Common myeloid progenitor, CD34-positive (primary cell): ENCODE measurements at regions not wholly inside any gene's neighbourhood (a gene's known extent, or its start where the extent isn't known, plus 50 kb on each side); places are given as distances from the start of the nearest gene placed in this dataset.
A peak's percentile ranks its signal among the peaks of the same experiment; 100 is the strongest.
"Not testable (repeated sequence)": the region's sequence is repeated elsewhere in the genome, so short reads cannot be mapped to it uniquely, and the experiment has no call there.

Experiments
- CTCF ChIA-PET: fragments of 350-600 bp; sonication (Branson Sonifier 250); formaldehyde crosslinking; loops from one replicate; lab custom pipeline; 2021; ENCODE audit warnings: antibody characterized with exemption; lab: Charles Lee
- POLR2A ChIA-PET: fragments of 350-600 bp; sonication (Branson Sonifier 250); formaldehyde crosslinking; loops from one replicate; lab custom pipeline; 2021; ENCODE audit warnings: antibody characterized with exemption; lab: Charles Lee
- DNase-seq, 3 donors: peaks; one replicate each; pipeline versions ENCODE4 v3.0.0 to v3.0.0-alpha.2; 2013
- H3K27ac ChIP-seq, 2 experiments: 1 replicate in 1 of 2; 2 replicates in 1 of 2; pipeline ENCODE4 v1.7.0; 2013; ENCODE audit warnings: inconsistent platforms in 2 of 2, low read length in 2 of 2, mild to moderate bottlenecking in 2 of 2, low read depth in 1 of 2, moderate library complexity in 1 of 2; ENCODE audit not compliant: severe bottlenecking in 2 of 2, insufficient read depth in 1 of 2, poor library complexity in 1 of 2
- H3K27me3 ChIP-seq, 5 experiments: replicated peaks in 2 of 5; 1 replicate in 3 of 5; 2 replicates in 2 of 5; pipeline versions ENCODE4 v1.6.1 to v1.7.0; 2013; ENCODE audit warnings: low read length in 4 of 5, mild to moderate bottlenecking in 2 of 5, moderate library complexity in 2 of 5, inconsistent platforms in 1 of 5; ENCODE audit not compliant: insufficient read depth in 5 of 5, control insufficient read depth in 4 of 5
- H3K36me3 ChIP-seq, 4 experiments: 1 replicate in 2 of 4; 2 replicates in 2 of 4; pipeline versions ENCODE4 v1.6.1 to v1.7.0; 2013; ENCODE audit warnings: low read length in 3 of 4, control low read depth in 1 of 4, mild to moderate bottlenecking in 1 of 4; ENCODE audit not compliant: control insufficient read depth in 4 of 4, insufficient read depth in 4 of 4
- H3K4me1 ChIP-seq, 4 experiments: 1 replicate in 3 of 4; 2 replicates in 1 of 4; pipeline versions ENCODE4 v1.6.1 to v1.7.1; 2013; ENCODE audit warnings: low read length in 3 of 4, mild to moderate bottlenecking in 3 of 4, control low read depth in 1 of 4, inconsistent platforms in 1 of 4, moderate library complexity in 1 of 4; ENCODE audit not compliant: control insufficient read depth in 4 of 4, insufficient read depth in 4 of 4; ENCODE audit errors: control extremely low read depth in 1 of 4
- H3K4me3 ChIP-seq, 7 experiments: 1 replicate in 4 of 7; 2 replicates in 3 of 7; pipeline versions ENCODE4 v1.5.1 to v1.7.0; 2013; ENCODE audit warnings: mild to moderate bottlenecking in 7 of 7, low read length in 6 of 7, moderate library complexity in 6 of 7, inconsistent platforms in 2 of 7, low read depth in 2 of 7, control low read depth in 1 of 7; ENCODE audit not compliant: insufficient read depth in 4 of 7, control insufficient read depth in 1 of 7; ENCODE audit errors: extremely low read depth in 1 of 7
- H3K9me3 ChIP-seq, 5 experiments: 1 replicate in 4 of 5; 2 replicates in 1 of 5; pipeline versions ENCODE4 v1.6.1 to v1.7.1; 2013; ENCODE audit warnings: low read length in 4 of 5, mild to moderate bottlenecking in 2 of 5, inconsistent platforms in 1 of 5, low read depth in 1 of 5, moderate library complexity in 1 of 5; ENCODE audit not compliant: control insufficient read depth in 4 of 5, insufficient read depth in 2 of 5; ENCODE audit errors: control extremely low read depth in 1 of 5
- WGBS: methylation state at CpG from one replicate; pipeline ENCODE4 v1.1.5; 2013; ENCODE audit not compliant: insufficient coverage; 5-methylcytosine and 5-hydroxymethylcytosine counted together

DNA sequence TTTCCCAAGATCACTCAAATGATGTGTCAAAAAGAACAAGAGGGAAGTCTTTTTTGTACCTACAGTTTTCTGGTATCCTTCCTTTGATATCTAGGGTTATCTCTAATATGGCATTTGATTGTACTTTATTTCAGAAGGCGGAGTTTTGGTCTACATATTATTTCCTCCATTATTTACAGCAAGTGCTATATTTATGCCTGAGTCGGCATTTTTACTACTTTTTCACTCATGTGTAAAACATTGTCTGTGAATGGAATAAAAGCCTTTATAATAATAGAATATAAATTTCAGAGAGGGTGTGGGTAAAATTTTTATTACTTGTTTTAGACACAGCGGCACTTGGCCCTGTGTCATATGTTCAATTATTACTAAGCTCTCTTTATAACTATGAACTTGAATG is 398.4 kb downstream of the BCKDHB start:
- Histone ChIP-seq H3K9me3 (no peaks in the 10 kb centered on the region), H3K4me3 (no peak overlapping the region), H3K4me1 (no peaks in the 10 kb centered on the region), H3K36me3 (no peaks in the 10 kb centered on the region), H3K27me3 (no peaks in the 10 kb centered on the region), H3K27ac (no peak overlapping the region)
- ChIA-PET CTCF (no interaction called here), POLR2A (no interaction called here)
- WGBS, result no CpG with 5 or more reads among the region's 3 CpGs
- DNase-seq, result no peak

DNA sequence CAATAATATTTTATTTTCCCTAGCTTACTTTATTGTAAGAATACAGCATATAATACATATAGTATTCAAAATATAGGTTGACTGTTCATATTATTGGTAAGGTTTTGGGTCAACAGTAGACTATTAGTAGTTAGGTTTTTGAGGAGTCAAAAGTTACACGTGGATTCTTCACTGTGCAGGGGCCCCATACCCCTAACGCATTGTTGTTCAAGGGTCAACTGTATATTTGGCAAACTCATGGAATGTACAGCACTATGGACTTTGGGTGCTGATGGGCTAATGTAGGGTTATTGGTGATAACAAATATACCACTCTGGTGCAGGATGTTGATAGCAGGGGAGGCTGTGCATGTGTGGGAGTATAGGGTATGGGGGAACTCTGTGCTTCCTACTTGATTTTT is 397.2 kb downstream of the BCKDHB start:
- H3K27ac ChIP-seq, result no peak overlapping the region
- no peak overlapping the region for H3K4me3 ChIP-seq
- no peak for DNase-seq
- no peaks in the 10 kb centered on the region for H3K27me3 ChIP-seq
- ChIA-PET POLR2A (no interaction called here), CTCF (no interaction called here)
- H3K36me3 ChIP-seq, result no peaks in the 10 kb centered on the region
- WGBS, result 100% methylated on average over 2 of the region's 2 CpGs
- H3K9me3 ChIP-seq, result no peaks in the 10 kb centered on the region
- no peaks in the 10 kb centered on the region for H3K4me1 ChIP-seq

GRCh38 chr6:80502871-80503270 is 396.4 kb downstream of the BCKDHB start:
- Histone ChIP-seq H3K36me3 (no peaks in the 10 kb centered on the region), H3K4me3 (no peak overlapping the region), H3K27me3 (no peaks in the 10 kb centered on the region), H3K9me3 (no peaks in the 10 kb centered on the region), H3K27ac (no peak overlapping the region), H3K4me1 (no peaks in the 10 kb centered on the region)
- DNase-seq, result no peak
- POLR2A ChIA-PET, result no interaction called here
- CTCF ChIA-PET, result no interaction called here
- 83% methylated on average over 1 of the region's 1 CpG for WGBS

DNA sequence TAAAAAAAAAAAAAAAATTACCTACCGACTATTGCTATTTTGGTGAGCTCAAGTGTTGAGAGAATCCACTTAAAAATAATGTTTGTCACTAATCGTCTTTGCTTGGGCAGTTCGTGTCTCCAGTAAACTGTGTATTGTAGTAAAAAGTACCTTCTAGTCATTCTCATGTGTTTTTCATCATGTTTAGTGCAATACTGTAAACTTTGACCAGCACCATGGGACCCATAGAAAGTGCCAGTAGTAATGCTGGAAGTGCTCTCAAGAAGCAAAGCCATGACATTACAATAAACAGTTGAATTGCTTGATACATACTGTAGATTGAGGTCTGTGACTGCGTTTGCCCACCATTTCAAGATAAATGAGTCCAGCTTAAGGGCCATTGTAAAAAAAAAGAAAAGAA is 395.2 kb downstream of the BCKDHB start:
- no peaks in the 10 kb centered on the region for H3K9me3 ChIP-seq
- no peak for DNase-seq
- CTCF ChIA-PET, result no interaction called here
- no peak overlapping the region for H3K27ac ChIP-seq
- H3K4me3 ChIP-seq, result no peak overlapping the region
- POLR2A ChIA-PET, result interaction anchor here (0.6 kb wide), 1 partner anchor 121 kb away, joined by 4 read pairs; no protein-coding TSS in a partner anchor
- WGBS, result 100% methylated on average over 1 of the region's 4 CpGs
- H3K4me1 ChIP-seq, result no peaks in the 10 kb centered on the region
- no peaks in the 10 kb centered on the region for H3K36me3 ChIP-seq
- H3K27me3 ChIP-seq, result no peaks in the 10 kb centered on the region

DNA sequence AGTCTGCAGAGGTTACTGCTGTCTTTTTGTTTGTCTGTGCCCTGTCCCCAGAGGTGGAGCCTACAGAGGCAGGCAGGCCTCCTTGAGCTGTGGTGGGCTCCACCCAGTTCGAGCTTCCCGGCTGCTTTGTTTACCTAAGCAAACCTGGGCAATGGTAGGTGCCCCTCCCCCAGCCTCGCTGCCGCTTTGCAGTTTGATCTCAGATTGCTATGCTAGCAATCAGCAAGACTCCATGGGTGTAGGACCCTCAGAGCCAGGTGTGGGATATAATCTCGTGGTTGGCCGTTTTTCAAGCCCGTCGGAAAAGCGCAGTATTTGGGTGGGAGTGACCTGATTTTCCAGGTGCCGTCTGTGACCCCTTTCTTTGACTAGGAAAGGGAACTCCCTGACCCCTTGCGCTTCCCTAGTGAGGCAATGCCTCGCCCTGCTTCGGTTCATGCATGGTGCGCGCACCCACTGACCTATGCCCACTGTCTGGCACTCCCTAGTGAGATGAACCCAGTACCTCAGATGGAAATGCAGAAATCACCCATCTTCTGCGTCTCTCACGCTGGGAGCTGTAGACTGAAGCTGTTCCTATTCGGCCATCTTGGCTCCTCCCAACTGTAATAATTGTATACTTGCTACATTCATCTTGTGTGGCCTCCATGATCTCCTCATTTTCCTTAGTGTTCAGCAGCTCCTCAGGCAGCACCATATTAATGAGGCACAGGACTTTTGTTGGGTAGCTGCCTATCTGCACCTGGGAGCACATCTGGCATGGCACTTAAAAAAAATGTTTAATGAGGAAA is 391.4 kb downstream of the BCKDHB start:
- H3K27me3 ChIP-seq, H3K4me3 ChIP-seq, H3K36me3 ChIP-seq, CTCF ChIA-PET, DNase-seq, H3K4me1 ChIP-seq, H3K27ac ChIP-seq, H3K9me3 ChIP-seq, POLR2A ChIA-PET: not testable (repeated sequence)
- 96% methylated on average over 15 of the region's 18 CpGs for WGBS

GRCh38 chr6:80489911-80490635 is 383.6 kb downstream of the BCKDHB start:
- Histone ChIP-seq H3K36me3 (no peaks in the 10 kb centered on the region), H3K27me3 (peaks cover 0 to 1% (median 0%) of the 10 kb centered on the region in 5 experiments), H3K4me3 (no peak overlapping the region), H3K27ac (no peak overlapping the region), H3K4me1 (no peaks in the 10 kb centered on the region), H3K9me3 (no peaks in the 10 kb centered on the region)
- CTCF ChIA-PET, result no interaction called here
- peak in 1 of 3 donors; percentile 0 for DNase-seq
- WGBS, result no CpG with 5 or more reads among the region's 3 CpGs
- POLR2A ChIA-PET, result no interaction called here

DNA sequence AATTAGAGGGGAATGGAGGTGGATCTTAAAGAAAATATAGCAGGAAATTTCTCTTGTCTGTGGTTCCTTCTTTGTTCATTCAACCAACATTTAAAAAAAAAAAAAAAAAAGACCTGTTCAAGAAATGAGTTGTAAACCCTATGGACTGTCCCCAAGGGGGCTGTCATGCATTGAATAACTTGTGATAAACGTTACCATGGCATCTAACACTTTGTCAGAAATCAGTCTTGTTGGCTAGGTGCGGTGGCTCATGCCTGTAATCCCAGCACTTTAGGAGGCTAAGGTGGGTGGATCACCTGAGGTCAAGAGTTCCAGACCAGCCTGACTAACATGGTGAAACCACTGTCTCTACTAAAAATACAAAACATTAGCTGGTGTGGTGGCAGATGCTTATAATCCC is 381.7 kb downstream of the BCKDHB start:
- Histone ChIP-seq H3K27ac (no peak overlapping the region), H3K36me3 (no peaks in the 10 kb centered on the region), H3K4me3 (no peak overlapping the region), H3K27me3 (peaks cover 0 to 1% (median 0%) of the 10 kb centered on the region in 5 experiments), H3K4me1 (no peaks in the 10 kb centered on the region), H3K9me3 (no peaks in the 10 kb centered on the region)
- WGBS, result 83% methylated on average over 2 of the region's 2 CpGs
- ChIA-PET POLR2A (no interaction called here), CTCF (no interaction called here)
- DNase-seq, result no peak
